ENCODE measurements at regions not wholly inside any gene's neighbourhood (a gene's known extent, or its start where the extent isn't known, plus 50 kb on each side); places are given as distances from the start of the nearest gene placed in this dataset.

DNA sequence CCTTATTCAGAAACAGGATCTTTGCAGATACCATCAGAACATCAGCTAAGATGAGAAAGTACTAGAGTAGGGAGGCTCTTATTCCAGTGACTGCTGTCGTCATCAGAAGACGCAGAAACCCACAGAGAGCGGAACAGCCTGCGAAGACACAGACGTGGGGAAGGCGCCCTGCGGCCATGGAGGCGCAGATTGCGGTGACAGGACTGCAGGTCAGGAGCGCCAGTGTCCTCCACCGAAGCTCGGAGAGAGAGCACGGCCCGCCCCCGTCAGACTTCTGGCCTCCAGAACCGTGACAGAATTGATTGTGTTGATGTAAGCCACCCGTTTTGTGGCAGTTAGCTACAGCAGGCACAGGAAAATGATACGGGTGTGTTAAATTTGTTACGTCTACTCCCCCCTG, 275.5 kb downstream of the EFNB2 start:
- TF ChIP-seq, protein P1, sequence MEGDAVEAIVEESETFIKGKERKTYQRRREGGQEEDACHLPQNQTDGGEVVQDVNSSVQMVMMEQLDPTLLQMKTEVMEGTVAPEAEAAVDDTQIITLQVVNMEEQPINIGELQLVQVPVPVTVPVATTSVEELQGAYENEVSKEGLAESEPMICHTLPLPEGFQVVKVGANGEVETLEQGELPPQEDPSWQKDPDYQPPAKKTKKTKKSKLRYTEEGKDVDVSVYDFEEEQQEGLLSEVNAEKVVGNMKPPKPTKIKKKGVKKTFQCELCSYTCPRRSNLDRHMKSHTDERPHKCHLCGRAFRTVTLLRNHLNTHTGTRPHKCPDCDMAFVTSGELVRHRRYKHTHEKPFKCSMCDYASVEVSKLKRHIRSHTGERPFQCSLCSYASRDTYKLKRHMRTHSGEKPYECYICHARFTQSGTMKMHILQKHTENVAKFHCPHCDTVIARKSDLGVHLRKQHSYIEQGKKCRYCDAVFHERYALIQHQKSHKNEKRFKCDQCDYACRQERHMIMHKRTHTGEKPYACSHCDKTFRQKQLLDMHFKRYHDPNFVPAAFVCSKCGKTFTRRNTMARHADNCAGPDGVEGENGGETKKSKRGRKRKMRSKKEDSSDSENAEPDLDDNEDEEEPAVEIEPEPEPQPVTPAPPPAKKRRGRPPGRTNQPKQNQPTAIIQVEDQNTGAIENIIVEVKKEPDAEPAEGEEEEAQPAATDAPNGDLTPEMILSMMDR (IDR thresholded peaks at IDR 0.05): no peak
- TF ChIP-seq POLR2A (IDR thresholded peaks at IDR 0.05): no peak
